HL-60 (cell line): ENCODE measurements at regions not wholly inside any gene's neighbourhood (a gene's known extent, or its start where the extent isn't known, plus 50 kb on each side); places are given as distances from the start of the nearest gene placed in this dataset.

Experiments
- DNase-seq, 2 experiments: peaks; one replicate each; pipeline ENCODE4 v3.0.0-alpha.2; 2010 to 2020; ENCODE audit warnings: low read depth in 1 of 2, low spot score in 1 of 2
- H3K27ac ChIP-seq: fragments of 250-450 bp; sonication (Bioruptor Pico); replicated peaks from 2 replicates; pipeline ENCODE4 v1.5.1; 2020; ENCODE audit warnings: mild to moderate bottlenecking, moderate library complexity
- H3K27me3 ChIP-seq: fragments of 250-450 bp; sonication (Bioruptor Pico); 2 replicates; pipeline ENCODE4 v1.5.1; 2021; ENCODE audit warnings: mild to moderate bottlenecking, moderate library complexity; ENCODE audit not compliant: insufficient read depth, poor library complexity, severe bottlenecking
- H3K4me3 ChIP-seq: replicated peaks from 2 replicates; pipeline ENCODE4 v1.5.1; 2011; ENCODE audit warnings: mild to moderate bottlenecking, control low read depth, low read length; ENCODE audit not compliant: insufficient read depth
- CTCF ChIP-seq: IDR thresholded peaks from one replicate; pipeline ENCODE4 v1.5.1; 2011; ENCODE audit warnings: low read length, control low read depth, inconsistent platforms; ENCODE audit not compliant: insufficient read depth
- GABPA ChIP-seq: IDR thresholded peaks from 2 replicates; pipeline ENCODE4 v1.6.1; 2012; ENCODE audit warnings: low read depth
- POLR2AphosphoS5 ChIP-seq: IDR thresholded peaks from 2 replicates; pipeline ENCODE4 v1.6.1; 2012; ENCODE audit warnings: low read depth
- SPI1 ChIP-seq: IDR thresholded peaks from 2 replicates; pipeline ENCODE4 v1.6.1; 2012; ENCODE audit warnings: low read depth, mild to moderate bottlenecking, borderline replicate concordance
- TF ChIP-seq, protein P1 (sequence below): IDR thresholded peaks from 2 replicates; pipeline ENCODE4 v1.6.1; 2012; ENCODE audit warnings: low read depth; ENCODE audit not compliant: insufficient replicate concordance

DNA sequence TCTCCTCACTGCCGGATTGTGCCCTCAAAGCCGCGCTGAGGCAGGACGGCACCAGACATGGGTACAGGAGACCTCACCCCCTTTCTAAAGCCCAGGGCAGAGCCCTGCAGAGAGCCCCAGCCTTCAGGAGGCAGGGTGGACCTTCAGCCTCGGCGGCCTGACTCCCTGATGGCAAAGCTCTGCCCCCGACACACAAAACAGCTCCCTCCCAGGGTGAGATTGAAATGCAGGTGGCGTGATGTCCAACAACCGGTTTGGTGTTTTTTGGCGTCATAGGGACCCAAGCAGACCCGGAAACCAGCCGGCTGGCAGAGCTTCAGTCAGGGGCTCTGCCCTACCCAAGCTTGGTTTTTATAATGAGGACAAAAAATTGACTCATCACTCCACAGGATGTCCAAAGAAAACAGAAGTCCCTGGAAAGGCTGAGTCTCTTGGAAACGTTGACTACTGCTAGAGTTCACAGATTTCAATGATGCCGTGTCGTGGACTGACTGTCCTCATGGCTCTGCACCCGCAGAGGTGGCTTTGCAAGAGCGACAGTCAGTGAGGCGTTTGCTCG, 275.2 kb upstream of the IRX1 start:
- H3K27me3 ChIP-seq, result no peaks in the 10 kb centered on the region
- TF ChIP-seq CTCF (no peak), GABPA (no peak), POLR2AphosphoS5 (no peak), SPI1 (no peak)
- TF ChIP-seq, protein P1, sequence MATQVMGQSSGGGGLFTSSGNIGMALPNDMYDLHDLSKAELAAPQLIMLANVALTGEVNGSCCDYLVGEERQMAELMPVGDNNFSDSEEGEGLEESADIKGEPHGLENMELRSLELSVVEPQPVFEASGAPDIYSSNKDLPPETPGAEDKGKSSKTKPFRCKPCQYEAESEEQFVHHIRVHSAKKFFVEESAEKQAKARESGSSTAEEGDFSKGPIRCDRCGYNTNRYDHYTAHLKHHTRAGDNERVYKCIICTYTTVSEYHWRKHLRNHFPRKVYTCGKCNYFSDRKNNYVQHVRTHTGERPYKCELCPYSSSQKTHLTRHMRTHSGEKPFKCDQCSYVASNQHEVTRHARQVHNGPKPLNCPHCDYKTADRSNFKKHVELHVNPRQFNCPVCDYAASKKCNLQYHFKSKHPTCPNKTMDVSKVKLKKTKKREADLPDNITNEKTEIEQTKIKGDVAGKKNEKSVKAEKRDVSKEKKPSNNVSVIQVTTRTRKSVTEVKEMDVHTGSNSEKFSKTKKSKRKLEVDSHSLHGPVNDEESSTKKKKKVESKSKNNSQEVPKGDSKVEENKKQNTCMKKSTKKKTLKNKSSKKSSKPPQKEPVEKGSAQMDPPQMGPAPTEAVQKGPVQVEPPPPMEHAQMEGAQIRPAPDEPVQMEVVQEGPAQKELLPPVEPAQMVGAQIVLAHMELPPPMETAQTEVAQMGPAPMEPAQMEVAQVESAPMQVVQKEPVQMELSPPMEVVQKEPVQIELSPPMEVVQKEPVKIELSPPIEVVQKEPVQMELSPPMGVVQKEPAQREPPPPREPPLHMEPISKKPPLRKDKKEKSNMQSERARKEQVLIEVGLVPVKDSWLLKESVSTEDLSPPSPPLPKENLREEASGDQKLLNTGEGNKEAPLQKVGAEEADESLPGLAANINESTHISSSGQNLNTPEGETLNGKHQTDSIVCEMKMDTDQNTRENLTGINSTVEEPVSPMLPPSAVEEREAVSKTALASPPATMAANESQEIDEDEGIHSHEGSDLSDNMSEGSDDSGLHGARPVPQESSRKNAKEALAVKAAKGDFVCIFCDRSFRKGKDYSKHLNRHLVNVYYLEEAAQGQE, result no peak
- no peak for DNase-seq
- no peak overlapping the region for H3K4me3 ChIP-seq
- H3K27ac ChIP-seq, result no peak overlapping the region

GRCh38 chr5:3317051-3317795, 278.4 kb upstream of the IRX1 start:
- no peak overlapping the region for H3K27ac ChIP-seq
- TF ChIP-seq POLR2AphosphoS5, result no peak
- no peak for TF ChIP-seq SPI1
- no peak for TF ChIP-seq CTCF
- TF ChIP-seq, protein P1, result no peak
- no peak for TF ChIP-seq GABPA
- no peak for DNase-seq

DNA sequence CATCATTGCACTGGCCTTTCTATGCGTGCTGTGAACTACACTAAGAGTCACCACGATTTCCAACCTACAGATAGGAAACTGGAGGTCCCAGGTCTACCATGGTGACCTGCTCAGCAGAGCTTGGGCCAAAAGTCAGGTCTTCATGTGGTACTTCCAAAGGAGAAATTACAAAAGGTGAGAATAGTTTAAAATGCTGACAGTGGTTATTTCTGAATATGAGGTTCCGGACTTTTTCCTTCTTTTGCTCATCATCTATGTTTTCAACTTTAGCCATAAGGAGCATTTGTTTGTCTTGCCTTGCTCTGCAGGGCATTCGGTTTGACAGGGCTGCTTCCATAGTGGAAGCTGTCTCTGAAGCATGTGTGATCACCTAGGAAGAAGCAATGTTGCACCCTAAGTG, 282.1 kb upstream of the IRX1 start:
- Histone ChIP-seq H3K27ac (no peak overlapping the region), H3K27me3 (no peaks in the 10 kb centered on the region), H3K4me3 (no peak overlapping the region)
- DNase-seq, result no peak
- TF ChIP-seq SPI1 (no peak), CTCF (no peak), POLR2AphosphoS5 (no peak)

More at GRCh38 chr5:3317051-3317795, 278.4 kb upstream of the IRX1 start:
- Histone ChIP-seq H3K27me3 (no peaks in the 10 kb centered on the region), H3K4me3 (no peak overlapping the region)

DNA sequence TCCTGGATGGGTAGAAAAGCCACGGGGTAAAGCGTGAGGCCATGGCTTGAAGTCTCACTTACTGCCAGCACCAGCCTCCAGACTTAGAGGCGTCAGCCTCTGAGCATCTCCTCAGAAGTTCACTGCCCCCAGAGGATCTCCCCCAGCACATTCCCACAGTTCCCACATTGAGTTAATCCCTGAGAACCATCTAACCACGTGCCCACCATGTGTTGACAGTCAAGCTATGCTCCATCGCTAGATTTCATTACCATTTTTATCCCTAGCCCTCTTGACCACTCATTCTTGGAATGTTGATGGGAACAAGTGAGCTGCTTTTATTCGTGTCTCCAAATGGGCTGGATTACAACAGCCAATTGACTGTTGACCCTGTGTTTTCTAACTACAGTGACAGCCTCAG, 283.3 kb upstream of the IRX1 start:
- no peak overlapping the region for H3K27ac ChIP-seq
- DNase-seq, result no peak
- TF ChIP-seq SPI1 (no peak), GABPA (no peak), POLR2AphosphoS5 (no peak), CTCF (no peak)
- TF ChIP-seq, protein P1, result no peak
- H3K27me3 ChIP-seq, result no peaks in the 10 kb centered on the region
- H3K4me3 ChIP-seq, result no peak overlapping the region
